HG02840 (cell line): ENCODE measurements at regions not wholly inside any gene's neighbourhood (a gene's known extent, or its start where the extent isn't known, plus 50 kb on each side); places are given as distances from the start of the nearest gene placed in this dataset.

Experiments used
- ATAC-seq: cut with Tn5 transposase; IDR thresholded peaks from one replicate; pipeline ENCODE4 v1.9.1; 2021; ENCODE audit warnings: mild to moderate bottlenecking, moderate library complexity, moderate number of reproducible peaks; ENCODE audit not compliant: unreplicated experiment, low FRiP score

GRCh38 chr9:31776471-31776870 is 608.0 kb upstream of the ACO1 start:
- no peak for ATAC-seq

- no peak for ATAC-seq
Observed at GRCh38 chr9:31783491-31783890, 601.0 kb upstream of the ACO1 start.

GRCh38 chr9:31790720-31791119 is 593.7 kb upstream of the ACO1 start:
- ATAC-seq: no peak

GRCh38 chr9:31799953-31800609 is 584.4 kb upstream of the ACO1 start:
- ATAC-seq: no peak

GRCh38 chr9:31807574-31808256 is 576.7 kb upstream of the ACO1 start:
- no peak for ATAC-seq

- ATAC-seq: no peak
Observed at GRCh38 chr9:31808766-31809165, 575.7 kb upstream of the ACO1 start.

GRCh38 chr9:31820426-31820825 is 564.0 kb upstream of the ACO1 start:
- no peak for ATAC-seq

- ATAC-seq: no peak
Observed at GRCh38 chr9:31821583-31821982, 562.9 kb upstream of the ACO1 start.

GRCh38 chr9:31823365-31823764 is 561.1 kb upstream of the ACO1 start:
- no peak for ATAC-seq

- ATAC-seq: no peak
Observed at GRCh38 chr9:31824860-31825259, 559.6 kb upstream of the ACO1 start.

- no peak for ATAC-seq
Observed at GRCh38 chr9:31837211-31837610, 547.2 kb upstream of the ACO1 start.

- ATAC-seq: no peak
Observed at GRCh38 chr9:31839273-31839672, 545.2 kb upstream of the ACO1 start.

- ATAC-seq: no peak
Observed at GRCh38 chr9:31840702-31841101, 543.7 kb upstream of the ACO1 start.

- ATAC-seq: no peak
Observed at GRCh38 chr9:31847963-31848362, 536.5 kb upstream of the ACO1 start.

- no peak for ATAC-seq
Observed at GRCh38 chr9:31848505-31849285, 535.7 kb upstream of the ACO1 start.

- no peak for ATAC-seq
Observed at GRCh38 chr9:31854187-31854586, 530.3 kb upstream of the ACO1 start.

- no peak for ATAC-seq
Observed at GRCh38 chr9:31868830-31869229, 515.6 kb upstream of the ACO1 start.

GRCh38 chr9:31870276-31870675 is 514.2 kb upstream of the ACO1 start:
- ATAC-seq: no peak

- no peak for ATAC-seq
Observed at GRCh38 chr9:31873722-31874121, 510.7 kb upstream of the ACO1 start.

GRCh38 chr9:31894008-31894407 is 490.4 kb upstream of the ACO1 start:
- ATAC-seq: no peak

GRCh38 chr9:31908158-31908890 is 476.1 kb upstream of the ACO1 start:
- ATAC-seq: no peak
